Inflammatory macrophage treated with lipopolysaccharide for 4 hours (primary cell): ENCODE measurements at regions not wholly inside any gene's neighbourhood (a gene's known extent, or its start where the extent isn't known, plus 50 kb on each side); places are given as distances from the start of the nearest gene placed in this dataset.

Experiments used
- DNase-seq: peaks from one replicate; pipeline ENCODE4 v3.0.0-alpha.2; 2020

DNA sequence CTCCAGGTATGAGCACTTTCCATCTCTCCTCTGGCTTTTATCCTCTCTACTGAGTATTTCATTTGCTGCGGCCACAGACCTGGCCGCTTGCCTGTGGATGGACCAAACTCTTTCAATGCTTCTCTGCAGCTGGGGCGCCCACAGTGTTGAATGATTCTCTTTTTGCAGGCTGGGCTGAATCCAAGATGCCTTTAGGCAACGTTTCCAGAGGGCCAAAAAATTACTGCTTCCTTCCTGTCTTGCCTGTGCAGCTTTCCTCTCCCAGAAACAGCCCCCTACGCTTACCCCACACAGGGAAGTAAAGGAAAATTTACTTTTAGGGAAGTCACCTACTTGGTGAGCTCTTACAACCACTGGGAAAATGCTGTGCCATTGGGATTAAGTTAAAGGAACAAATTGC is 55.6 kb upstream of the JDP2 start:
- DNase-seq = peak; percentile 13

- no peak for DNase-seq
Observed at GRCh38 chr14:75373133-75373532, 54.7 kb upstream of the JDP2 start.

DNA sequence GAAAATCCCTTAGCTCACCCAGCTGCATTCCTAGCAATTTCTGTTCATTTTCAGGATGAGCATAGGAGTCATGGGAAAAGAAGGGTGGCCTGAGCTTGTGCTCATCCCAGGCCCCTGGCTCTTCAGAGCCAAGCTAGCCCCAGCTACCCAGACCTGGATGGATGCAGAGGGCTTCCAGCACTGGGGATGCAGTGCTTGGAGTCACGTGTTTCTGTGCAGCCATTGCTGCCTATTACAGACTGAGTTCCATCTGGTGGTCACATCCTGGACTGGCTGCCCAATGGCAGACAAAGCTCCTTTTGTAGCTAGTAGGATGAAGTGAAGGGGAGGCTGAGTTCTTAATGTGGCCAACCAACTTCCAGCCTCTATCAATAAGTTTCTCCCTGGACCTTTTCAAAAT is 54.2 kb upstream of the JDP2 start:
- DNase-seq = no peak

GRCh38 chr14:75374911-75375310 is 52.9 kb upstream of the JDP2 start:
- no peak for DNase-seq

DNA sequence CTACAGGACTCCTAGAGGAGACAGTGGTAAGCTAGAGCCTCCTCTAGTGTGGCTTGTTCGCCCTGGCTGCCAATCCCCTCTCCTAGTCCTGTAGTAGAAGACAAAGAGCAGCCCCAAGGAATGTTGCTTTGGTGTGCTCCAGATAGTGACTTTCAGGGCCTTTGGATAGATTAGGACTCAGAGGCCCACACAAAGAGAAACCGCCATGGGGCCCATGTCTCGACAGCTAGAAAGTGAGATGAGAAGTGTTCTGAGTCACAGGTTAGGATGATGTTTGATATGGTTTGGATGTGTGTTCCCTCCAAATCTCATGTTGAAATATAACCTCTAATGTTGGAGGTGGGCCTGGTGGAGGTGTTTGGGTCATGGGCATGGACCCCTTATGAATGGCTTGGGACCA is 51.8 kb upstream of the JDP2 start:
- no peak for DNase-seq
